Mesodermal cell (in vitro differentiated cells): ENCODE measurements at regions not wholly inside any gene's neighbourhood (a gene's known extent, or its start where the extent isn't known, plus 50 kb on each side); places are given as distances from the start of the nearest gene placed in this dataset.
"Not testable (repeated sequence)": the region's sequence is repeated elsewhere in the genome, so short reads cannot be mapped to it uniquely, and the experiment has no call there.

Experiments used
- H3K27ac ChIP-seq: 2 replicates; pipeline ENCODE4 v1.7.0; 2013; ENCODE audit warnings: mild to moderate bottlenecking, low read depth, low read length, moderate library complexity; ENCODE audit not compliant: severe bottlenecking
- H3K36me3 ChIP-seq: 2 replicates; pipeline ENCODE4 v1.7.1; 2013; ENCODE audit warnings: mild to moderate bottlenecking, low read length, moderate library complexity; ENCODE audit not compliant: control insufficient read depth, insufficient read depth
- H3K4me1 ChIP-seq: one replicate; pipeline ENCODE4 v1.7.1; 2013; ENCODE audit warnings: mild to moderate bottlenecking, low read length; ENCODE audit not compliant: insufficient read depth, control insufficient read depth, poor library complexity, severe bottlenecking
- H3K4me3 ChIP-seq: 2 replicates; pipeline ENCODE4 v1.7.0; 2013; ENCODE audit warnings: low read length, control low read depth, mild to moderate bottlenecking; ENCODE audit not compliant: insufficient read depth, poor library complexity, severe bottlenecking; ENCODE audit errors: extremely low read depth
- H3K9me3 ChIP-seq: 2 replicates; pipeline ENCODE4 v1.7.1; 2013; ENCODE audit warnings: mild to moderate bottlenecking, low read length, moderate library complexity; ENCODE audit not compliant: control insufficient read depth
- WGBS, 2 experiments: methylation state at CpG; one replicate each; pipeline ENCODE4 v1.1.5; 2013; ENCODE audit warnings: missing lambda C conversion rate in 2 of 2; ENCODE audit not compliant: insufficient coverage in 2 of 2; 5-methylcytosine and 5-hydroxymethylcytosine counted together

- WGBS, 2 experiments, result 92 to 96% methylated on average over 2 of the region's 3 CpGs
Measured at GRCh38 chr5:39543335-39543734, 118.6 kb upstream of the DAB2 start.

DNA sequence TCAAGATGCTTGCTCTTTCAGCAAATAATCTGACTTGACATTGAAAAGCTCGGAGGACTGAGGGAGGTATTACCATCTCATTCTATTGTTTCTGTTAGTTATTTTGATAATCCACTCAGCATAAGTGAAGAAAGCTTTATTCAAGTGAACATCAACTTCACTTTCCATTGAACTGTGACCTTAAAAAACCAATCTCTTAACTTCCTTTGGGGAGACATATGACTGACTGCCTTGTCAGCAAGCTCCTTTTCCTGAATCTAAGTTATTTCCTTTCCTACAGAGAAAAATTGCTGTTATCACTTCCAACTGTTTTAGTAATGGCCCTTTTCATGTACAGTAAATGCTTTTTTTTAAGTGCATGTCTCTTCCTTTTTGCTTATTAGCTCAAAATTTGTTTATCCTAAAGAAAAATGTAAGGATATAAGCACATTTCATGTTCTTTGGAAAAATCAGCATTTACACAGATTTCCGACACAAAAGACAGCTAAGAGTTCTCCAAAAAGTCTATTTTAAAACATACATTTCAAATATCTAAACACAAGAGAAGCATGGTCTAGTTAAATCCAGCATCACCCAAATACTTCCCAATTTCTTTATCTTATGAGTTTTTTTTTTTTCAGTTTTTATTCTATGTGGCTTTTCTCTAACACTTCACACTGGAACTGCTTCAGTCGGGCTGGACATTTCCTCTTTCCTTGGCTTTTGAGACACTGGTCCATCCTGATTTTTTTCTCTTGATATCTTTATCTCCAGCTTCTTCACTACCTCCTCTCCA, 117.9 kb upstream of the DAB2 start:
- WGBS, 2 experiments, result 87 to 100% methylated on average over 1 to 2 of the region's 3 CpGs

More at GRCh38 chr5:39543335-39543734, 118.6 kb upstream of the DAB2 start:
- Histone ChIP-seq H3K9me3 (no peaks in the 10 kb centered on the region), H3K36me3 (no peaks in the 10 kb centered on the region), H3K4me1 (peaks cover 7% of the 10 kb centered on the region), H3K4me3 (no peak overlapping the region), H3K27ac (no peak overlapping the region)

GRCh38 chr5:39541920-39542319, 117.1 kb upstream of the DAB2 start:
- Histone ChIP-seq H3K36me3 (no peaks in the 10 kb centered on the region), H3K9me3 (no peaks in the 10 kb centered on the region), H3K27ac (no peak overlapping the region), H3K4me1 (peaks cover 7% of the 10 kb centered on the region), H3K4me3 (no peak overlapping the region)
- 100% methylated on average over 2 to 3 of the region's 5 CpGs for WGBS, 2 experiments

More for the DNA sequence above, 117.9 kb upstream of the DAB2 start:
- Histone ChIP-seq H3K9me3 (no peaks in the 10 kb centered on the region), H3K36me3 (no peaks in the 10 kb centered on the region), H3K4me3 (no peak overlapping the region), H3K4me1 (peaks cover 7% of the 10 kb centered on the region), H3K27ac (no peak overlapping the region)

GRCh38 chr5:39539470-39539869, 114.7 kb upstream of the DAB2 start:
- WGBS, 2 experiments, result 88 to 100% methylated on average over 1 of the region's 3 CpGs
- H3K9me3 ChIP-seq, result no peaks in the 10 kb centered on the region
- peaks cover 7% of the 10 kb centered on the region for H3K4me1 ChIP-seq
- H3K36me3 ChIP-seq, result no peaks in the 10 kb centered on the region
- no peak overlapping the region for H3K4me3 ChIP-seq
- no peak overlapping the region for H3K27ac ChIP-seq

- H3K27ac ChIP-seq, result no peak overlapping the region
- H3K9me3 ChIP-seq, result no peaks in the 10 kb centered on the region
- peaks cover 14% of the 10 kb centered on the region for H3K4me1 ChIP-seq
- H3K4me3 ChIP-seq, result no peak overlapping the region
- WGBS, 2 experiments, result 80 to 100% methylated on average over 1 to 2 of the region's 3 CpGs
- H3K36me3 ChIP-seq, result no peaks in the 10 kb centered on the region
Measured at GRCh38 chr5:39534690-39535089, 109.9 kb upstream of the DAB2 start.

DNA sequence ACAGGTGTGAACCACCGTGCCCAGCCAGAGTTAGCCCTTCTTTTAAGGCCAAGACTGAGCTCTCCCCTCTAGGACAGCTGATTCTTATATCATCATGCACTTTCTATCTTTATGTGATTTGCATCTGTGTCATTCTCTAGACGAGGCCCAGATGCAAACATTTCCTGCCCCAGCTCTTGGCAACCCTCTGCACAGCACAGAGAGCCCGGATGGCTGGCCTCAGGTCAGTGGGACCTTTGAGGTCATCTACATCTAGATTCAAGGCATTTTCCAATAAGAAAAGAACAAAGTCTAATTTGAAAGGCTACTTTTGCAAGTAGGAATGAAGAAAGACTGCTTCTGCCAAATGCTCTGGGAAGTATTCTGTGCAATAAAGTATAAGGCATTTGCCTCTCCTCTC, 109.0 kb upstream of the DAB2 start:
- WGBS, 2 experiments, result 55% methylated on average over 2 of the region's 3 CpGs; no CpG with 5 or more reads in 1 of the 2 experiments
- no peaks in the 10 kb centered on the region for H3K36me3 ChIP-seq
- peaks cover 14% of the 10 kb centered on the region for H3K4me1 ChIP-seq
- no peak overlapping the region for H3K27ac ChIP-seq
- no peak overlapping the region for H3K4me3 ChIP-seq
- no peaks in the 10 kb centered on the region for H3K9me3 ChIP-seq

- no peak overlapping the region for H3K4me3 ChIP-seq
- no peaks in the 10 kb centered on the region for H3K9me3 ChIP-seq
- H3K27ac ChIP-seq, result no peak overlapping the region
- no peaks in the 10 kb centered on the region for H3K36me3 ChIP-seq
- peaks cover 14% of the 10 kb centered on the region for H3K4me1 ChIP-seq
Measured at GRCh38 chr5:39532511-39532910, 107.7 kb upstream of the DAB2 start.

GRCh38 chr5:39531306-39531705, 106.5 kb upstream of the DAB2 start:
- H3K27ac ChIP-seq, result no peak overlapping the region
- H3K9me3 ChIP-seq, result no peaks in the 10 kb centered on the region
- H3K4me3 ChIP-seq, result no peak overlapping the region

DNA sequence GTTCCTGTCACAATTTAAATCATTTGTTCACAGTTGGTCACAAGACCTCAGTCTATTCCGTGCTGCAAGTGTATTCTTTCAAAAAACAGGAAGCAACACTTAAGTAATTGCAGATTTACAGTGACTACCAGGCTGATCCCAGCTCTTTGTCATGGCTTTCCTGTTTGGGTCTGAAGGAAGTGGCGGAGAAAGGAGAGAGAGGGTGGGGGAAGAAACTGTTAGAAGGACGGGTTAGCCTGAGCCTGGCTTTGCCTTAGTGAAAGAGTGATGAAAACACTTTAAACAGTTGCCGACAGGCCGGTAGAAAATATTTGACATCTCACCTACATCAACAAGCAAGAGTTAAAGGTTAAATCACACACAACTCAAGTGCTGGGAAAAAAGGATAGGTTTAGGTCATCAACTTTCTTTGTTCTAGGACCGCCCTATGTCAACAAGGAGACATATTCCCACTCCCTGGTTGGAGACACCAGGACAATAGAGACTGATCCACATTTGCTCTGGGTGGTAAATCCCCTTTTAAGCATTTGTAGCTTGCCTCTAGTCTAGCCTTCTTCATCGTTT, 102.2 kb upstream of the DAB2 start:
- no peak overlapping the region for H3K4me3 ChIP-seq
- 57 to 73% methylated on average over 3 to 5 of the region's 7 CpGs for WGBS, 2 experiments
- H3K9me3 ChIP-seq, result no peaks in the 10 kb centered on the region
- peak overlapping the region; percentile 77 for H3K27ac ChIP-seq
- H3K36me3 ChIP-seq, result no peaks in the 10 kb centered on the region
- H3K4me1 ChIP-seq, result peaks cover 8% of the 10 kb centered on the region

More at GRCh38 chr5:39531306-39531705, 106.5 kb upstream of the DAB2 start:
- peaks cover 14% of the 10 kb centered on the region for H3K4me1 ChIP-seq
- no peaks in the 10 kb centered on the region for H3K36me3 ChIP-seq

- 88 to 90% methylated on average over 7 of the region's 7 CpGs for WGBS, 2 experiments
Measured at GRCh38 chr5:39525781-39526180, 101.0 kb upstream of the DAB2 start.

GRCh38 chr5:39525271-39525670, 100.5 kb upstream of the DAB2 start:
- H3K9me3 ChIP-seq, result peaks cover 6% of the 10 kb centered on the region
- H3K4me3 ChIP-seq, result no peak overlapping the region
- 100% methylated on average over 1 of the region's 2 CpGs; no CpG with 5 or more reads in 1 of the 2 experiments for WGBS, 2 experiments
- no peak overlapping the region for H3K27ac ChIP-seq
- H3K4me1 ChIP-seq, result peaks cover 8% of the 10 kb centered on the region
- H3K36me3 ChIP-seq, result no peaks in the 10 kb centered on the region

More at GRCh38 chr5:39525781-39526180, 101.0 kb upstream of the DAB2 start:
- not testable (repeated sequence) for H3K9me3 ChIP-seq, H3K4me3 ChIP-seq, H3K4me1 ChIP-seq, H3K27ac ChIP-seq, H3K36me3 ChIP-seq
